GM21360 (cell line): ENCODE measurements at regions not wholly inside any gene's neighbourhood (a gene's known extent, or its start where the extent isn't known, plus 50 kb on each side); places are given as distances from the start of the nearest gene placed in this dataset.
"Not testable (repeated sequence)": the region's sequence is repeated elsewhere in the genome, so short reads cannot be mapped to it uniquely, and the experiment has no call there.

Experiments
- ATAC-seq: cut with Tn5 transposase; IDR thresholded peaks from one replicate; pipeline ENCODE4 v1.9.1; 2021; ENCODE audit warnings: mild to moderate bottlenecking, moderate library complexity; ENCODE audit not compliant: unreplicated experiment

DNA sequence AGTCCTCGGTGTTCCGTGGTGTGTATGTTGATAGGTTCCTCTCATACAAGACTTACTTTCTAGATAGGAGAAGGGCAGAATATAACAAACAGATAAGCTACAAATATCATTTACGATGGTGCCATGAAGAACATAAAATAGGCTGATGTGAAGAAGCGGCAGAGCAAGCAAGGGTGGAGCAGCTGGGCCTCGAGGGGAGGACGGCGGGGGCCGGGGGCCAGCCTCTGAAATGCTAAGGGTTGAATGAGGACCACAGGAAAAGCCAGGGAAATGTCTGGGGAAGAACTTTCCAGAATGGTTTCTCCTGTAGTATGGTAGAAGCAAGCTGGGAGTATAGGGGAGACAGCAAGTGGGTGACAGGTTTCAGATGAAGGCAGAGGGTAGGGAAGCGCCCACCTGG, 529.5 kb downstream of the LIG4 start:
- no peak for ATAC-seq

GRCh38 chr13:107681600-107681999, 533.7 kb downstream of the LIG4 start:
- ATAC-seq = no peak

GRCh38 chr13:107680115-107680514, 535.2 kb downstream of the LIG4 start:
- no peak for ATAC-seq

GRCh38 chr13:107678075-107678689, 537.2 kb downstream of the LIG4 start:
- no peak for ATAC-seq

DNA sequence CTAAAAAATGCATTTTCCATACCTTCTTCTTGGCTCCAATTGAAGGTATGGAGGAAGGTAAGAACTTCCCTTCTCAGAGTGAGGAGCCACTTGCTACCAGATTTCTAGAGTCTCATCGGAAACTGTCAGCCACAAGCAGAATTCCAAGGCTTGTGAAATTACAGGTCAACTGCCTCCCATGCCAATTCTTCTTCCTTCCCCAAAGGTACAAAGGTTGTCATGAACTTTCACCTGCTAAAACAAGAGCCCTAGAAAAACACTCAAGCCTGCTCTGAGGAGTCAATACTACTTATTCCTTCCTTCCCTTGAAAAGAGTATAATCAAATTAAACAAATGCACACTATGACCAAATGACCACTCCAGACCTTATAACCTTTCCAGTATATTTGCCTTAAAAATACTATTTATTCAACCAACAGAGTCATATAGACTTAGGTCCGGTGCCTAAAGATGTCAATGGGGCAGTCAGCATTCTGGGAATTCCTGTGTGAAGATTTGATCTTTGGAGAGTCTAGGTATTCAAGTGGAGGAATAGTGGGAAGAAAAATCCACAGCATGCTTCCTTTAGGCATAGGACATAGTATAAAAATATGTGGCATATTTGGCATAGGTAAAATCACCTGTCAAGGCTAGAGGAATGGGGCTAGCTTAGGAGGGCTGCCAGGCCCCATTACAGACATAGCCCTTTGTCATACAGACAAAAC, 539.3 kb downstream of the LIG4 start:
- no peak for ATAC-seq

DNA sequence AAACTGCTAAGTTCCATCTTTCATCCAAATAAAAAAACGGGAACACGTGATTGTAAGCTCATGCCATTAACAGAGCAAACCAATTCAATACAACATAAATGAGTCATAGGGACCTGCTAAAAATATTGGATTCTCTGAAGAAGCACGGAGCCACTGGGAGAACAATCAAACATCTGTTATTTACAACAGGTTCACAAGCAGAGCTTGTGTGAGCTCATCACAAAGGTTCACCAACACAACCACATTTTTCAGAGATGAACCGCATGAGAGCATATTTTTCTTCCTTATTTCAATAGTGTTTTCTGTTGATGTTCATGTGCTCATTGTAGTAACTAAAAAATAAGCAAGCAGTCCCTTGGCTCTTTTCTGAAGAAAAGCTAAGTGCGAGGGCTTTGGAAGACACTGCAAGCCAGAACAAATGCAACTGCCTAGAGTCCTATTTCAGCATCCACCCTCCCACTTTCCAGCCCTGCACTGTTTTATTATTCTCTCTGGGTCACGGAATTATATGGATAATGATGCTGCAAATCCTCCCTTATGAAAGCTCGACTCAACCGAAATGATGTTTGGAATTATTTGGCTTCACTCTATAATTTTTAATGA, 545.8 kb downstream of the LIG4 start:
- no peak for ATAC-seq

DNA sequence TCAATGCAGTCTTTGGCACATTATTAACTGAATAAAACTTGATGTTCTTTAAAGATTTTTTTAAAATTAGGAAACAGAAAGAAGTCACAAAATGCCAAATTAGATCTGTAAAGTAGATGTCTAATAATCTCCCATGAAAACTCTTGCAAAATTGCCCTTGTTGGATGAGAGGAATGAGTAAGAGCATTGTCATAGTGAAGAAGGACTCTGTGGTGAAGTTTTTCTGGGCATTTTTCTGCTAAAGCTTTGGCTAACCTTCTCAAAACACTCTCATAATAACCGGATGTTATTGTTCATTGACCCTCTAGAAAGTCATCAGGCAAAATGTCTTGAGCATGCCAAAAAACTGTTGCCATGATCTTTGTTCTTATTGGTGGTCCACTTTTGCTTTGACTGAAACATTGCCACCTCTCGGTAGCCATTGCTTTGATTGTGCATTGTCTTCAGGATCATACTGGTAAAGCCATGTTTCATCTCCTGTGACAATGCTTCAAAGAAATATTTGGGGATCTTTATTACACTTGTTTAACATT, 549.3 kb downstream of the LIG4 start:
- no peak for ATAC-seq

DNA sequence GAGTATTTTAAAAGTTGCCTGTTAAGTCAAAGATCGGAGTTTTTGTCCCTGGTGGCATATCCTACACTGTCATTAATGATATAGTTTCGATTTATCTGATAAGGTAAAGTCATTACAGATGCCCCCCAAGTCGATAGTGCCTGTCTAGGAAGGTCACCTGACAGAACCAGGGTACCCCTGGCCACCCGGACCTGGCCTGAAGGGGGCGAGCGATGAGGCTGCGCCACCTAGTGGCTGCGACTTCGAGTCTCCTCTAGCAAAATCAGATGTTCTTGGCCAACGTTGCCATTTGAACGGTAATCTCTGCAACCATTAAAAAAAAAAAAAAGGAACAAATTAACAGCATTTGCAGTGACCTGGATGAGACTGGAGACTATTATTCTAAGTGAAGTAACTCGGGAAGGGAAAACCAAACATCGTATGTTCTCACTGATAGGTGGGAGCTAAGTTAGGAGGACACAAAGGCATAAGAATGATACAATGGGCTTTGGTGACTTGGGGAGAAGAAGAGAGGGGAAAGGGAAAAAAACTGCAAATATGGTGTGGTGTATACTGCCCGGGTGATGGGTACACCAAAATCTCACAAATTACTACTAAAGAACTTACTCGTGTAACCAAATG, 565.1 kb downstream of the LIG4 start:
- ATAC-seq = peak; percentile 96

DNA sequence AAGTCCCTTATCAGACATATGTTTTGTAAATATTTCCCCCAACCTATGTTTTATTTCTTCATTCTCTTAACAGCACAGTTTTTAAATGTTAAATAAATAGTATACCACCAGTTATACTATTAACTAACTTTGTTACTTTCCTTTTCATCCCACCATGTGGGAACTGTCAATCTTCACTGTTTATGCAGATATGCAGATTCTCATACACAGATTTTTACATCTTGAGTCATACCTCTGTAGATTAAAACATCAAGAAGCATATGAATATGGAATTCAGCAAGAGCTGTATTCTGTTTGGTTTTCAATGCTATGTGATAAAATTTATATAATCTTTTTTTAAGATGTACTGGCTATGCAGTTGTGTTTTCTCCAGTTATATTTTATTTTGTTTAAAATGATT, 566.3 kb downstream of the LIG4 start:
- ATAC-seq = no peak

GRCh38 chr13:107644136-107644535, 571.2 kb downstream of the LIG4 start:
- no peak for ATAC-seq

GRCh38 chr13:107643615-107644014, 571.7 kb downstream of the LIG4 start:
- ATAC-seq = no peak

DNA sequence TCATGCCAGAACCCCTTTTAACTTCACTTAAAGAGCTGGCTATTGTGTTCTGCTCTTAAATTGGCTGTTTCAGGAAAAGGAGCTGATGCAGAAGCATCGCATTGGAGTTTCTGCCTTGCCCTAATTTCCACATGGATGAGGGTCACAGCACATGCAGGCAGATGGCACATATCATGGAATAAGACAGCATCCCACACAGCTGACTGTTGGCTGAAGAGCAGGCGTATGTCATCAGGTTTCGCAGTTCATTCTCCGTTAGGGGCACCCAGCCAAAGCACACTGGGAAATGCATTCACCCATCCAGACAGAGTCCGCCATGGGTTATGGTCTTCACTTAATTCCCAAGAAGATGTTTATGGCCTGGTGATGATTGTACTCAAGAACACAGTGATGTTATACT, 572.5 kb downstream of the LIG4 start:
- ATAC-seq = no peak

GRCh38 chr13:107641574-107641973, 573.8 kb downstream of the LIG4 start:
- ATAC-seq = no peak

GRCh38 chr13:107625648-107626047, 589.7 kb downstream of the LIG4 start:
- no peak for ATAC-seq

- no peak for ATAC-seq
Observed at GRCh38 chr13:107617527-107617926, 597.8 kb downstream of the LIG4 start.

GRCh38 chr13:107612376-107612775, 603.0 kb downstream of the LIG4 start:
- ATAC-seq = no peak

- no peak for ATAC-seq
Observed at GRCh38 chr13:107608736-107609135, 606.6 kb downstream of the LIG4 start.

- no peak for ATAC-seq
Observed at GRCh38 chr13:107600971-107601370, 614.4 kb downstream of the LIG4 start.

GRCh38 chr13:107596306-107596705, 619.0 kb downstream of the LIG4 start:
- not testable (repeated sequence) for ATAC-seq

DNA sequence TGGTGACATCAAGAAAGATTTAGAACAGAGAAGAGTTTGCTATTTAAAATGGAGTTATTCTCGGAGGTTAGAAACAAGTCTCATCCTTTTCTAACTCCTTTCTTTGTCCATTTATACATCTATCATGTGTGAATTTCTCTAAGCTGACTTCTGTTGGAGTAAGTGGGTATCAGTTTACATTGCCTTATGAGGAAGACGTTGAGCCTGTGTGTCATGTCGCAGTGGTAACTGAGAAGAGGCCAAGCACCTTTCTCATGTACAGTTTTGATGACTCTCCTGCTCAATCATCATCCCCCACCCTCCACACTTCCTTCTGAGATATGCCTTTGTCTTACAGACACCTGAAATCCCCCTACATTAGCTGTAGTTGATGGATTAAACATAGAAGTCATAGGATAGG, 624.8 kb downstream of the LIG4 start:
- ATAC-seq = no peak

GRCh38 chr13:107587681-107588080, 627.7 kb downstream of the LIG4 start:
- no peak for ATAC-seq

- ATAC-seq = no peak
Observed at GRCh38 chr13:107586216-107586615, 629.1 kb downstream of the LIG4 start.
